Breast epithelium (tissue), 4 donors: ENCODE measurements at regions not wholly inside any gene's neighbourhood (a gene's known extent, or its start where the extent isn't known, plus 50 kb on each side); places are given as distances from the start of the nearest gene placed in this dataset.

ENCODE experiments used
- DNase-seq, 2 donors: peaks; one replicate each; pipeline ENCODE4 v3.0.0-alpha.2; 2019; ENCODE audit warnings: low spot score in 2 of 2
- H3K27ac ChIP-seq, 2 donors: fragments of 200-600 bp; sonication (generic) in 1 of 2; one replicate each; pipeline ENCODE4 v1.5.1; 2016 to 2019; ENCODE audit warnings: mild to moderate bottlenecking in 1 of 2
- H3K27me3 ChIP-seq, 2 donors: fragments of 200-600 bp; sonication (generic) in 1 of 2; one replicate each; pipeline versions ENCODE4 v1.5.1 to v1.6.0; 2017 to 2019; ENCODE audit warnings: control low read depth in 1 of 2, mild to moderate bottlenecking in 1 of 2
- H3K36me3 ChIP-seq: fragments of 200-600 bp; one replicate; pipeline ENCODE4 v1.5.1; 2019
- H3K4me1 ChIP-seq, 2 donors: fragments of 200-600 bp; sonication (generic); one replicate each; pipeline ENCODE4 v1.5.1; 2016 to 2019; ENCODE audit warnings: control low read depth in 1 of 2
- H3K4me3 ChIP-seq, 3 donors: fragments of 200-600 bp; sonication (generic); 1 replicate in 2 of 3; 2 replicates in 1 of 3; pipeline ENCODE4 v1.5.1; 2016 to 2019; ENCODE audit warnings: mild to moderate bottlenecking in 3 of 3, moderate library complexity in 2 of 3
- H3K9me3 ChIP-seq, 2 donors: fragments of 200-600 bp; sonication (generic) in 1 of 2; one replicate each; pipeline ENCODE4 v1.5.1; 2016 to 2019; ENCODE audit warnings: control low read depth in 1 of 2
- CTCF ChIP-seq, 3 donors: fragments of 450-650 bp; IDR thresholded peaks; one replicate each; pipeline ENCODE4 v1.5.1; 2016 to 2017; ENCODE audit warnings: antibody characterized with exemption in 3 of 3, mild to moderate bottlenecking in 3 of 3, moderate library complexity in 3 of 3
- POLR2A ChIP-seq: fragments of 450-650 bp; IDR thresholded peaks from one replicate; pipeline ENCODE4 v1.6.1; 2016; ENCODE audit warnings: antibody characterized with exemption, mild to moderate bottlenecking, moderate library complexity
- POLR2AphosphoS5 ChIP-seq, 3 donors: sonication (generic); formaldehyde crosslinking; IDR thresholded peaks; one replicate each; pipeline ENCODE4 v1.6.1; 2017; ENCODE audit warnings: antibody characterized with exemption in 3 of 3
- intact Hi-C: fragments of 100-400 bp; cut with DNase I; formaldehyde crosslinking; loops from one replicate; pipeline ENCODE4 v1.15.1; 2023; ENCODE audit warnings: low total_unique reads

- no peaks in the 10 kb centered on the region for H3K4me1 ChIP-seq
- no peaks in the 10 kb centered on the region for H3K27me3 ChIP-seq
- no peaks in the 10 kb centered on the region for H3K36me3 ChIP-seq
- DNase-seq, result no peak
- no peak overlapping the region for H3K27ac ChIP-seq
- no peak overlapping the region for H3K4me3 ChIP-seq
- intact Hi-C loops, result loop anchor here (5.0 kb wide), 1 partner anchor 267 kb away; no protein-coding TSS in a partner anchor
- no peak for TF ChIP-seq POLR2AphosphoS5 (IDR thresholded peaks at IDR 0.05)
- no peak for TF ChIP-seq CTCF (IDR thresholded peaks at IDR 0.05)
- H3K9me3 ChIP-seq, result no peaks in the 10 kb centered on the region
These were observed 116.0 kb upstream of the RBMS3 start for GRCh38 chr3:29164825-29165224.

GRCh38 chr3:29167180-29167579, 113.7 kb upstream of the RBMS3 start:
- no peak overlapping the region for H3K4me3 ChIP-seq
- H3K36me3 ChIP-seq, result no peaks in the 10 kb centered on the region
- no peaks in the 10 kb centered on the region for H3K9me3 ChIP-seq
- TF ChIP-seq POLR2A (no peak), CTCF (IDR thresholded peaks at IDR 0.05) (no peak), POLR2AphosphoS5 (IDR thresholded peaks at IDR 0.05) (no peak)
- no peak for DNase-seq
- no peaks in the 10 kb centered on the region for H3K4me1 ChIP-seq
- no peaks in the 10 kb centered on the region for H3K27me3 ChIP-seq
- intact Hi-C loops, result loop anchor here (5.0 kb wide), 1 partner anchor 265 kb away; no protein-coding TSS in a partner anchor
- no peak overlapping the region for H3K27ac ChIP-seq

GRCh38 chr3:29168081-29168480, 112.8 kb upstream of the RBMS3 start:
- Histone ChIP-seq H3K9me3 (no peaks in the 10 kb centered on the region), H3K4me1 (no peaks in the 10 kb centered on the region), H3K4me3 (no peak overlapping the region), H3K27ac (no peak overlapping the region), H3K36me3 (no peaks in the 10 kb centered on the region), H3K27me3 (no peaks in the 10 kb centered on the region)
- intact Hi-C loops, result loop anchor here (5.0 kb wide), 1 partner anchor 264 kb away; no protein-coding TSS in a partner anchor
- TF ChIP-seq POLR2A (no peak), POLR2AphosphoS5 (IDR thresholded peaks at IDR 0.05) (no peak), CTCF (IDR thresholded peaks at IDR 0.05) (no peak)
- no peak for DNase-seq

- TF ChIP-seq POLR2A (no peak), POLR2AphosphoS5 (IDR thresholded peaks at IDR 0.05) (no peak), CTCF (IDR thresholded peaks at IDR 0.05) (no peak)
- Histone ChIP-seq H3K4me3 (no peak overlapping the region), H3K36me3 (no peaks in the 10 kb centered on the region), H3K9me3 (no peaks in the 10 kb centered on the region), H3K27me3 (no peaks in the 10 kb centered on the region), H3K27ac (no peak overlapping the region), H3K4me1 (no peaks in the 10 kb centered on the region)
- DNase-seq, result no peak
- intact Hi-C loops, result loop anchor here (5.0 kb wide), 1 partner anchor 264 kb away; no protein-coding TSS in a partner anchor
These were observed 112.2 kb upstream of the RBMS3 start for GRCh38 chr3:29168696-29169095.

GRCh38 chr3:29169451-29169850, 111.4 kb upstream of the RBMS3 start:
- no peaks in the 10 kb centered on the region for H3K4me1 ChIP-seq
- DNase-seq, result no peak
- no peak overlapping the region for H3K4me3 ChIP-seq
- intact Hi-C loops, result loop anchor here (5.0 kb wide), 1 partner anchor 263 kb away; no protein-coding TSS in a partner anchor
- H3K9me3 ChIP-seq, result no peaks in the 10 kb centered on the region
- no peak overlapping the region for H3K27ac ChIP-seq
- TF ChIP-seq CTCF (IDR thresholded peaks at IDR 0.05) (no peak), POLR2AphosphoS5 (IDR thresholded peaks at IDR 0.05) (no peak), POLR2A (no peak)
- no peaks in the 10 kb centered on the region for H3K36me3 ChIP-seq
- no peaks in the 10 kb centered on the region for H3K27me3 ChIP-seq
